Left renal pelvis (tissue), 4 donors: ENCODE measurements at regions not wholly inside any gene's neighbourhood (a gene's known extent, or its start where the extent isn't known, plus 50 kb on each side); places are given as distances from the start of the nearest gene placed in this dataset.
"Not testable (repeated sequence)": the region's sequence is repeated elsewhere in the genome, so short reads cannot be mapped to it uniquely, and the experiment has no call there.

Experiments
- DNase-seq, 4 donors: peaks; one replicate each; pipeline ENCODE4 v3.0.0-alpha.2; 2013; ENCODE audit warnings: low read depth in 4 of 4, low spot score in 3 of 4

DNA sequence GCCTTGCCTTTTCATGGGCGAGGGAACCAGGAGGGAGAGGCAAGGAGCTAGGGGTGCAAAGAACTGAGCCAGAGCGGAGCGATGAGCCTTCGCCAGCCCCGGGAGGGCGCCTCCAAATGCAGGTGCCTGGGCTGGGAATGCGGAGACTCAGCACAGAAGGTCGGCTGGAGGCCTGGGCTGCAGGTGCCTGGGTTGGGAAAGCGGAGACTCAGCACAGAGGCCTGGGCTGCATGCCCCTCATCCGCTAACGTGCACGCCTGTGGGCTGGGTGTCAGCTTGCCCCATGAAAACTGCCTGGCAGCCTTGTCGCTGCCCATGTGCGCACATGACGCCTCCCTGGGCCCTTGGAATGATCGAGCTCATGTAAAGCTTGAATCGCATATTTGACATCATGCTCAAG, 51.8 kb downstream of the POM121L12 start:
- DNase-seq = no peak

DNA sequence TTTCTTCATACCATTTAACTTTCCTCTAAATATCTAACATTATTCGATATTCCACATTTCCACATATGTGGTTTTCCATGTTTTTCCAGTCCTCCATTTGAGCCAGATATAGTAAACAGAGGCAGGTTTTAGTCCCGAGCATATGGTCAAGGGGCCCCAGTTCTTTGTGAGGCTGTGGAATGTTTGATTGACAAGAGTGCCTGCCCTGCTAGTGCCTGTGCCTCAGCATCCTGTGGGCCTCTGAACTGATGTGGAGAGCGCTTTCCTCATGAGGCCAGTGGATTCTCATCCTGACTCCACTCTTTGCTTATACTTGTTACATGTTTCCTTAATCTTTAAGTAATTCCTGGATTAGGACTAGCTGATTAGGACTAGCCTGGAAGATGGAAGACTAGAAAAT, 58.8 kb downstream of the POM121L12 start:
- DNase-seq = no peak

DNA sequence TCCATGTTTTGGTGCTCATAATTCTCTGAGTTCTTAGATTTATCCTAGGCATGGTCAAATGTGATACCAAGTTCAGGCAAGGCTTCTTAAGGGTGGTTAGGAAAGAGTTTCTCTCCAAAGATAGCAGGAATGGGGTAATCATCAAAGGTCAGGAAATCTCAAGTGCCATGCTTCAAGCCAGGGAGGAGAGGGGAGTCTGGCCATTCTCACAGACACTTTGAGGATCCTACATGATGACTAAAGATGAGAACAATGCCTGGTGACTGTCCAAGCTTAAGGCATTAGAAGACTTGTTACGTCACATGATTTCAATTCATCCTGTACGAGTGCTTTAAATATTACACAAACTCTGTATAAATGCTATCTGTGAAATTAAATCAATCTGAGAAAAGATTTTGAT, 59.4 kb downstream of the POM121L12 start:
- no peak for DNase-seq

- DNase-seq = no peak
Observed at GRCh38 chr7:53095731-53096501, 60.5 kb downstream of the POM121L12 start.

GRCh38 chr7:53100091-53100490, 64.7 kb downstream of the POM121L12 start:
- DNase-seq = no peak

DNA sequence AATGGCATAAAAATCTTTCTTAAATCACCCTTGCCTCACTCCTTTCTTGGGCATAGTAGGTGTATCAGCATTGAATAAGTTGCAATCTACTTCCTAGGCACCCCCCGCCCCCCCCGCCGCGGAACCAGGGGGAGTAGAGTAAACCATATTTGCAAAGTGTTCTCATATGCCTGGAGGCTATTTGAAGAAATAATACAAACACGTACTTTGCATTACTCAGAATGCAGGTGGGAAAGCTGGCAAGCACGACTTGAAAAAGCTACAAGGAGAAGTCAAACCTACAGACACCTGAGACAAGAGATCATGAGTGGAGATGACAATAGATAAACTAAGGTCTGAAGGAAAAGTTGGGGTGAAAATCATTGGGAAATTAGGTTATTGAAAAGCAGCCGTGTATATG, 65.6 kb downstream of the POM121L12 start:
- no peak for DNase-seq

GRCh38 chr7:53110425-53110824, 75.0 kb downstream of the POM121L12 start:
- DNase-seq = no peak

GRCh38 chr7:53111031-53111430, 75.6 kb downstream of the POM121L12 start:
- no peak for DNase-seq

DNA sequence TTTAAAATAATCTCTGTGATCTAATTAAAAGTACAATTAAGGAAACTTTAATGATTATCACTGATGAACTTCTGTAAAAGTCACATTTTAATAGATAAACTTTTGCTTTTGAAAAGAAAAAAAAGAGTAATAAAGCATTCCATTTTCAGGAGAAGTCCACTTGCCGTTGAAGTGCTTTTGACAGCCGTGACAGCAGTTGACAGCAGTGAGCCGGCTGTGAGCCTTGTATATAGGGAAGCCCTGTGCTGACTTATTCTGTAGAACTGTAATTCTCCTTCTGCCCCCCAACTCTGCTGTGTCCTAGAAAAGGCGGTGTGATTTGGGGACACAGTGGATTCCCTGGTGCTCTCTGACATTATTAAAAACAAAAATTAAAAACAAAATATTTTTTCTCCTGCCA, 78.0 kb downstream of the POM121L12 start:
- no peak for DNase-seq

- no peak for DNase-seq
Observed at GRCh38 chr7:53119514-53119941, 84.1 kb downstream of the POM121L12 start.

DNA sequence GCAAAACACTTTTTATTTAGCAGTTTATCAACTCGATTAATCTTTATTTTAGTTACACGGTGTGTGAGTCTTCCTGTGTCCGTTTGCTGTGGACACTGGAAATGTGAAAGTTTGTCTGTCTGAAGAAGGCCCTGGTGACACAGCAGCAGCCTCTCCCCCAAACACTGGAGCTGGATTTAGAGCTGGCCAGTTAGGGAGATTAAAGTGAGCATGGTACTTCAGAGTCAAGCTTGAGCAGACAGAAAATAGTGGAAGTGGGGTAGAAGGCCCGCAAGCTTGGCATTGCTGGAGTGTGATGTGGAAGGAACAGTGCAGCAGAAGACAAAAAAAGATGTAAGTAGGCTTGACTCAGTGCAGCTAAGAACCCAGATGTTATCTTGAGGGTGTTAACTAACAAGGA, 85.9 kb downstream of the POM121L12 start:
- DNase-seq = no peak

GRCh38 chr7:53131697-53132096, 96.3 kb downstream of the POM121L12 start:
- DNase-seq = no peak

DNA sequence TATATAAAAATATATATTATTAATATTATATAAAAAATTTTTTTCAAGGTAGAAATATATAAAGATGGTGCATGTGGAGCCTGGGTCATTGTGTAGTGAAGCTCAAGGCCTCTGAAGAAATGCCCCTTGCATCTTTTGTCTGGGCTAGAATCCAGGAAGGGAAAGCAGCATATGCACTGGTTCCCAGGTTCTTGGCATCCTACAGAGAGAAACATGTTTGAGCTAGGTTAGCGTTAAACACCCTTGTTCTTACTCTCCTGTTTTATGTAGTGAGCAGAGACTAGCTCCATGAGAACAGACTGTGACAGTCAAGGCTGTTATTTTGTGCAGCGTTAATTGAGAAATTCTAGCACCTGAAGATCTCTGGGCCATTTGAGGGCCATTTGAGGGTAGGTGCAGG, 116.1 kb downstream of the POM121L12 start:
- no peak for DNase-seq

DNA sequence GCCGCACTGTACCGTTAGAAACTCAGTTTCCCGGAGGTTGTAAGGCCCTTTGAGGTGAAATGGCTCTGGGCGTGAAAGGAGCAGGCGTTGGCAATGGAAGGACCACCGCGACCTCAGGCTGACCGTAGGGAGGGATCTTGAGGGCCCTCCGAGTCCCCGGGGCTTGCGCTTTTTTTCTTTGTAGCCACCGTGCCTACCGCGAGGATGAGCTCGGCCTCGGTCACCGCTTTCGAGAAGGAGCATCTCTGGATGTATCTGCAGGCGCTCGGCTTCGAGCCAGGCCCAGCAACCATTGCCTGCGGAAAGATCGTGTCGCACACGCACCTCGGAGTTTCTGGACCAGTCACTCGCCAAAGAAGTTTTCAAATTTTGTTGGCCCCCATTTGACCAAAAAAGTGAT, 151.8 kb downstream of the POM121L12 start:
- not testable (repeated sequence) for DNase-seq

DNA sequence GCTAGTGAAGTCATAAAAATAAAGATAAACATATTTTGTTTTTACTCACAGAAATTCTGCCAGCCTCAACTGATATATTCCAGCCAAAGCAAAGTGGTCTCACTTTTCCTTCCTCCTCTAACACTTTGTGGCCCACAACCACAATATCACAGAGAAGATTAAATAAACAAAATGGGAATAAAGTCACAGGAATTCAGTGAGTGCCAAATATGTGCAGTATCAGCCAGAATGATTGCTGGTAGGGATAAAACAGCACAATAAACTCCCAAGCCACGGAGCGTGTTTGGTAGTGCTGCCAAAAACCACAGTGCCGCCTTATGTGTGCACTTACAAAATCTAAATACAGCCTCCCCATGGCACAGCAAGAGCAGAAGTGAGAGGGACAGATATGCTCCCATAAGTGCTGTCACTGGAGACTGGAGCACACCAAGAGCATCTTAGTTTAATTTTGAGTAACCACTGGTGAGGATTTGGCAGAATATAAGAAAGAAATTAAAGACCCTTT, 155.8 kb downstream of the POM121L12 start:
- DNase-seq = no peak

DNA sequence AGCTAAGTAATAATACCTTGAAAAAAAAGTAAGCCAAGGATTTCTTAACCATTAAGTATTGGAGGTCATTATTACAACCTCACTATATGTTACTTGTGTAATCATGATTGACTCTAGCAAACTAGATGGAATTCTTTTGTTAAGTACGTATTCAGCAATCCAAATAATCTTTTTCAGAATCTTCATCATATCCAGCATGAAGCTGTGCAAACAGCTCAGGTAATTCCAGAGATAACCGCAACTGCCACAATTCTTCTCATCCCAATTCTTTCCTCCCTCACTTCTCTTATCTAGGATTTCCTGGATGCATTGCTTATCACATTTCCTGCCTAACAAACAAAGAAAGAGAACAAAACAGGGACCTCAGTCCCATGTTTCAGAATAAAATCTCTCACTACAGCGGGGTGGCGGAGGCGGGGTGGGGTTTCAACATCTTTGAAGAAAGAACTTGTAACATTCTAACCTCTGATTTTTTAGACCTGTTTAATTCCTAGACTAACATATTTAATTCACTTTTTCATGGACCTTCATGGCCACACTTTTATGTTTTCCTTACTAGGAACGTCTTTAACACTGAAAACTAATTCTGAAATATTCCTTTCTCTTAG, 156.5 kb downstream of the POM121L12 start:
- no peak for DNase-seq

GRCh38 chr7:53205006-53205405, 169.6 kb downstream of the POM121L12 start:
- no peak for DNase-seq

GRCh38 chr7:53209129-53209528, 173.7 kb downstream of the POM121L12 start:
- DNase-seq = no peak

- DNase-seq = no peak
Observed at GRCh38 chr7:53214463-53214862, 179.0 kb downstream of the POM121L12 start.

DNA sequence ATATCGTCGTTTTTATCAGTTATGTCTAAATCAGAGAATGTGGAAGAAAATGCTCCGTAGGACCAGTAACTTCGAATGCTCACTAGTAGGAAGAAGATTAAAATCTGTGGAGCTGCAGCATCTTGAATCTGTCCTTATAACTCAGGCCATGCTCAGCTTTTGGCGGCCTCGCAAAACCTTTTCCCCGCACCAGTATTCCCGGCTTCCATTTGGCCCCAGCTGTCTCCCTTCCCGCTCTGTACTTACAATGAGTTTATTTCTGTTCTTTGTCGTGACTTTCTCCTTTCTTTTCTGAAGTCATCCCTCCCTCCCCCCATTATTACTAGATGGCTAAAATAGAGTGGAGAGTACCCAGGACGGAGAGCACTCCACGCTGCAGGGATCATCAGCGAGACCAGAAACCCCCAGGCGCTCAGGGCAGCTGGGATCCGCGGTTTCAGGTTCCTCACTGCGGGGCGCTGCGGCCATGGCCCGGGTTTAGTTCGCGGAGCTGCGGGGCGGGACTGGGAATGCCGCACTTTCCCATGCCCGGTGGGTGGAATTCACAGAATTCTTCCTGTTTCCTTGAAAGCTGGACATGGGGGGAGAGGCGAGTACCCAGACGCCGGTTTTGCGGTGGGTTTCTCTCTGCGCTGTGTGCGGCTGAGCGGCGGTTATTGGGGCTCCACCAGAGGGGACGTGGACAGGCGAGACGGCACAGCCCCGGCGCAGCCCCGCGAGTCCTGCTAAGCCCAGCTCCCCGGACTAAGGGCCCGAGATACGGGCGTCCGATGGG, 183.5 kb downstream of the POM121L12 start:
- peak in 2 of 4 donors; percentile 5 to 24 for DNase-seq

DNA sequence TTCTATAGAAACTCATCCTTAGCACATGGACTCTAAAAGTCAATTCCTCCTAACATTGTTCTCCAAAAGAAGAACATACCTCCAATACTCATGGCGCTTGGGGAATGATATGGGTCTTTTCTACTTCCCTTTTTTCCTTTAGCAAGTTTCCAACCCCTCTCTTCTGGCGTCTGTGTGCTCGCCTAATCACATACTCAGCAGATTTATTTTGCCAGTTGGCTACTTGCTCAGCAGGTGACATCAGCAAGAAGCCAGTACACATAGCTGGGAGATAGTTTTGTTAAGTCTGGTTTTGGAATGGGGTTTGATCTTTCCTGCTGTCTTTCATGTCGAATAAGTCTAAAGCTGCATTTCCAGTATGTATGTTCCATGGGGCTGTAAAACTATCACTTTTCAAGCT, 193.8 kb downstream of the POM121L12 start:
- DNase-seq = no peak
